ENCODE measurements at regions not wholly inside any gene's neighbourhood (a gene's known extent, or its start where the extent isn't known, plus 50 kb on each side); places are given as distances from the start of the nearest gene placed in this dataset.

- TF ChIP-seq CTCF (IDR thresholded peaks at IDR 0.05) (no peak), POLR2A (IDR thresholded peaks at IDR 0.05) (no peak)
Observed at GRCh38 chr13:99860745-99861144, 110.8 kb downstream of the ZIC5 start.

All from Peyer's patch (tissue), 4 donors.